GM18517 (cell line): ENCODE measurements at regions not wholly inside any gene's neighbourhood (a gene's known extent, or its start where the extent isn't known, plus 50 kb on each side); places are given as distances from the start of the nearest gene placed in this dataset.

Experiments used
- ATAC-seq: cut with Tn5 transposase; IDR thresholded peaks from one replicate; pipeline ENCODE4 v1.9.1; 2021; ENCODE audit warnings: mild to moderate bottlenecking, moderate library complexity; ENCODE audit not compliant: unreplicated experiment

DNA sequence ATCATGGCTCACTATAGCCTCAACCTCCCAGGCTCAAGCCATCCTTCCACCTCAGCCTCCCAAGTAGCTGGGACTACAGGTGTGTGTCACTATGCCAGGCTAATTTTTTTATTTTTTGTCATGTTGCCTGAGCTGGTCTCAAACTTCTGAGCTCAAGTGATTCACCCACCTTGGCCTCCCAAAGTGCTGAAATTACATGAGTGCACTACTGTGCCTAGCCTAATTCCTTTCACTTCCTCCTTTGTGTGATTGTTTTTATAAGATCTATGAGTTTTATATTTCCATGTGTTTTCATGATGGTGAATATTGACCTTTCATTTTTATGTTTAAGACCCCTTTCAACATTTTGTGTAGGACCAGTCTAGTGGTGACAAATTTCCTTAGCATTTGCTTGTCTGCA is 55.2 kb upstream of the IL12B start:
- no peak for ATAC-seq

DNA sequence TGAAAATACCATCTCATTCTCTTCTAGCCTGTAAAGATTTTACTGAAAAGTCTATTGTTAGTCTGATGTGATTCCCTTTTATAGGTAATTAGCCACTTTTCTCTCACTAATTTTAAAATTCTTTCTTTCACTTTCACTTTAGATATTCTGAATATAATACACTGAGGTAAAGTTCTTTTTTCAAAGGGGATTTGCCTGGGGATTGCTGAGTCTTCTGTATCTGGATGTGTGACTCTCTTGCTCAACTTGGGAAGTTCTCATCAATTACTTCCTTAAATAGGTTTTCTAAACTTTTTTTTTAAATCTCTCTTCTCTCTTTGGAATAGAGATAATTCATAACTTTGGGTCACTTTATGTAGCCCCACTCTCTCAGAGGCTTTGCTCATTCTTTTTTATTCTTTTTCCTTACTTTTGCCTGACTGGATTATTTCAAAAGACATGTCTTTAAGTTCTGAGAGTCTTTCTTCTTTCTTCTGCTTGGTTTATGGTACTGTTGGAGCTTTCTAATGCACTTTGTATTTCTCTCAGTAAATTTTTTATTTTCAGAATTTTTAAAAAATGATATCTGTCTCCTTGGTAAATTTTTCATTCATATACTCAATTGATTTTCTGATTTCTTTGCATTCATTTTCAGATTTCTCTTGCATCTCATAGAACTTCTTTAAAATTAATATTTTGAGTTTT is 55.9 kb upstream of the IL12B start:
- no peak for ATAC-seq

DNA sequence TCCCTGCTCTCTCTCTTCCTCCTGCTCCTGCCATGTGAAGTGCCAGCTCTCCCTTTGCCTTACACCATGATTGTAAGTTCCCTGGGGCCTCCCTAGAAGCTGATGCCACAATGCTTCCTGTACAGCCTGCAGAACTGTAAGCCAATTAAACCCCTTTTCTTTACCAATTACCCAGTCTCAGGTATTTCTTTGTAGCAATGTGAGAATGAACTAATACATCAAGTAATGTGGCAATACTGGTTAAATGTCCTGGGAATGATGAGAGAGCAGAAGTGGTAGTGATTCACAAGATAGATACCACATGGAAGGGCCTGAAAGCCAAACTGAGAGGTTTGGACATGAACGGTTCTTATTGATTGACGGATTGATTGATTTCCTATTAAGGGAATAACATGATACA is 62.6 kb upstream of the IL12B start:
- no peak for ATAC-seq

DNA sequence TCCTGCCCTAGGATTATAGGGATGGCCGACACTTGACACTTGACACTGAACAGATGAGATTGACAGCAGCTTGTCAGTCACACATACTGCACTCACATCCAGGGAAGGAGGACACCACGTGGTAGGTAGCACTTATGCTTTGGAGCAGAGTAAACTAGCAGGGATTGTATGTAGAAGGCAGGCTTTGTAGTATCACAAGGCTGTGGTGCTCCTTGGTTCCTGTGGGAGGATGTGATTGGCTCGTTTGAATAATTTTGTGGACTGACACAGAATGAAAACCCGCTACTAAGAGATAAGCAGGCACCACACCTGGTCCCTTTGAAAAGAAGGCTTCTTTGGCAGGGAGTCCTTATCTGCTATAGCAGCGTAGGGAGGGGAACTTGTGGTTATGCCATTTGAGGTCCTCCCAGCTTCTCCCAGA is 63.6 kb upstream of the IL12B start:
- no peak for ATAC-seq

DNA sequence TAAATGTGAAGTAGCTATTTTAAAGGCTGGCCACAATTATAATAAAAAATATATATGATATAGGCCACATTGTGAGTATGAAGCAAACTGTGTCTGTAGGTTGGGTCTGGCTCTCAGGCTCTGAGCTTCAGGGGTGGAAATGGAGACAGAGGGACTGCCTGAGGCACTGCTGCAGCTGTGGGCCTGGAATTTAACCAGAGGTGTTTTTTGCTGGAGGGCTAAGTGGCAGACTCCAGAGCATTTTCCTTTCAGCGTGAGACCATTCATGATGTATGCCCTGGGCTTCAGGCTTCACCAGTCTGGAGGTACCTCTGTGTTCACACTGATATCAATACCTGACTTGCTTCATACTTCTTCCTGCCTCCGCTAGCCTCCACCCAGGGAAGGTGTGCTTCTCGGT is 64.9 kb upstream of the IL12B start:
- no peak for ATAC-seq

DNA sequence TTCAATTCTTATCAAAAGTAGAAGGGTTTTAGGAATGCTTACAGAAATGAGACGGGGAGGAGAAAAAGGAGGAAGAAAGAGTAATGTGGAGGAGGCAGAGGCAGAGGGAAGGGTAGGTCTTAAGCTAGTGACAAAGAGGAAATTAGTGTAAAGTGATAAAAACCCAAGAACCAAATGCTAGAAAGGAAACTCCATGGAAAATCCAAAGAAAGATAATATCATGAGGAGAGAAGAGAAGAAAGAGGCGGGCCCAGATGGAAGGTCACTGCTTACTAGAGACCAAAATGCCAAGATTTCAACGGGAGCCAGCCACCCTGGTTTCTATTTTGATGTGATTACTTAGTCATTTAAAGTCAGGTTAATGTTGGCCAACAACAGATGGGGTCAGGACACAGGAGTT is 68.6 kb upstream of the IL12B start:
- no peak for ATAC-seq

DNA sequence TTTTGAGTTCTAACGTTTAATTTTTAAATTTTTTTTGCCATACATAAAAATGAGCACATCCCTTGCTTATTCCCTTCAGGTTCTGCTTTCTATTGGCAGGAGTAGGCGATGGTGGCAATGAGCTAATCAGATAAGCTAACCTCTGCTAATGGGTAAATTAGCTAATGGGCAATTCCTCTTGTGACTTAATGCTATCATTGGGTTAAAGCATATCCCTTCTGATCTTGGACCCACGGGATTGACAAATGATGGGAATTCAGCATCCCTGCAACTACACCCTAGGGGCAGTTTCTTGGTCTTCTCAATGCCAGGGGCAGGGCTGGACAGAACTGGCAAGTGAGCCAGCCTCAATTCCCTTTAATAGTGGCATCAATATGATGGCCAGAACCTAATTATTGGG is 70.2 kb upstream of the IL12B start:
- ATAC-seq, result no peak

DNA sequence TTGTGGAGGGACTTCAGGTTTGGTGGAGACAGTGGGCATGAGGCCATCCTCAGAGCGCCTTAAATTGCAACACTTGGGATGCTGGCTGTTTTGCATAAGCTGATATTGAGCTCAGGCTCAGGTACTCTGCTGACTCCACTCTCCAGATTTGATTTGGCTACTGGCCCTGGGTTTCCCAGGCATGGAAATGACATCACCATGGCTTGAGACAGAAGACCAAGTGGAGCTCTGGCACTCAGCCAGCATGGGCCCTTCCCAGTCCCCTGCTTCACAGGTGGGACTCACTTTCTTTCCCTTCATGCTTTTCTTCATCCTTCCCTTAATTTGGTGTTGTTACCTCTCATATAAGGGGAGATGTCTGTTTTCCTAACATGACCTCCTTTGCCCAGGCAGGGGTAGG is 72.0 kb upstream of the IL12B start:
- ATAC-seq, result no peak

DNA sequence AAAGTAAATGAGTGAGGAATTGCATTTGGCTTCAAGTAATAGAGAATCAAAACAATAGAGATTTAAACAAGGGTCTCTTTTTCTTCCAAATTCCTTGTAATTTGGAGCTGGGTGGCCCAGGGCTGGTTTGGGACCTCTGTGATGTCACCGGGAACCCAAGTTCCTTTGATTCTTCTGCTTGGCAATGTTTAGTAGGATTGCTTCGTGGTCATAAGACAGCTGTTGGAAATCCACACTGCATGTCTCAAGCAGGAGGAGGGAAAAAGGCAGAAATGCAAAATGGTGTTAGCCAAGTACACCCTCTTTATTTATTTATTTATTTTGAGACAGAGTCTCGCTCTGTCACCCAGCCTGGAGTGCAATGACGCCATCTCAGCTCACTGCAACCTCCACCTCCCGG is 72.6 kb upstream of the IL12B start:
- ATAC-seq, result no peak

DNA sequence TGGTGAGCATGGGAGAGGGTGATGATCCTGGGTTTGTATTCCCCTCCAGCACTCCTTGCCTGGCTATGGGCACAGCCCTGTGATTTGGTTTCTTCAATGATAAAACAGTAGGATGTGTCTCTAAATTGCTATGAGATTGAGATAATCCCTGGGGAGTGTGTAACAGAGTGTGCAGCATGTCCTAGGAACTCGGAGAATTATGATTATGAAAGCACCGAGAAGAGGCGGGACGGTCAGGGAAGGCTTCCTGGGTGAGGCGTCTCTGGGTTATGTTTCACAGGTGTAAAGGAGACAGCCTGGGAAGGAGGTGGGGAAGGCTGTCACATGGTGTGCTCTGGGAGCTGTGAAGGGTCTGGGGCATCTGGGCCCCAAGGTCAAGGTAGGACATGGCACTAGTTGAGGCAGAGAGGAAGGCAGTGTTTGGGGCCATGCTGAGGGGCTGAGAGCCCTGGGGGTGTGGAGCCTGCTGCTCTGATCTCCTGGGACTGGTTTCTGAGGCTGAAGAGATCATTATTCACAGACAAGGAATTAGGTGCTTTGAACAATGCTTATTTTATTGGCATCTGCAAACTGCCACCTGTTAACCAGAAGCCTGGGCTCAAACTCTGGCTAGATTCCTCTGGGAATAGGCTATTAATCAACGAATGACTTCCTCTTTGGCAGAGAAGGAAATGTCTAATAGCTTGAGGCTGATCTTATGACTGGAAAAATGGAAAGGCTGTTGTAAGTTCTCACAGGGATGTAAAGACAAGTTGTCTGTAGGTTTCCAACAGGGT is 73.8 kb upstream of the IL12B start:
- no peak for ATAC-seq

DNA sequence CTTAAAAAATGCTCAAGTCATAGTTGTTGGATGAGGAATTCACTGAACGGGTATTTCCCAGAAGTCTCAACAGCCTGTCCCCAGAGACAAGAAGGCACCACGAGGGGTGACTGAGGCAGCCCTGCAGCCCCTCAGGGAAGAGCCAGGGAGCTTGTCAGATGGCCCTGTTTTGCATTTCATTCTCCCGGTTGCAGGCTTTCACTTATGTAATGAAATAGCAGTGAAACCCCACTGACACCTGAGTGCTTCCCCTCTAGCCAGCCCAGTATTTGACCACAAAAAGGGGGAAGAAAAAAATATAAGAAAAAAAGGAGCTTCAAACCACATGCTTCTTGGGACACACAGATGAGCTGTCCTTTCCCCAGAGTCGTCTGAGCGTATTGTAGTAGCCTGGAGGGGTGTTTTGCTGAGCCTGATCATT is 75.3 kb upstream of the IL12B start:
- ATAC-seq, result no peak

DNA sequence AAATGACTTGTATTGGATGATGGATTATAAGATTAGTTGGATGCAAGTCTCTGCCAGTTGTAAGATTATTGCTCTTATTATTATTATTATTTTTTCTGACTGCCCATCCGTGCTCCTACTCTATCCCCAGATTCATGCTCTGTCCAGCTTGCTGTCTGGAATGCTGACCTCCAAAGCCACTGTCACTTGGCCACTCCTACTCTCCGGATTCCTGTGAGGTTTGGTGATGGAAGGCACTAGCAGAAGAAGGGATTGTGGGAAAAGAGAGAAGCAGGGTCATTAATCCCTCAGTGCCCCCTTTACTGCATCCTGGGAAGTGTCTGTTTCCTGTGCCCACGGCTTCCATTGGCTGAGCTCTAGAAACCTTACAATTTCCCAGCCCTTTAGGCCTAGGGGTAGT is 76.3 kb upstream of the IL12B start:
- no peak for ATAC-seq

DNA sequence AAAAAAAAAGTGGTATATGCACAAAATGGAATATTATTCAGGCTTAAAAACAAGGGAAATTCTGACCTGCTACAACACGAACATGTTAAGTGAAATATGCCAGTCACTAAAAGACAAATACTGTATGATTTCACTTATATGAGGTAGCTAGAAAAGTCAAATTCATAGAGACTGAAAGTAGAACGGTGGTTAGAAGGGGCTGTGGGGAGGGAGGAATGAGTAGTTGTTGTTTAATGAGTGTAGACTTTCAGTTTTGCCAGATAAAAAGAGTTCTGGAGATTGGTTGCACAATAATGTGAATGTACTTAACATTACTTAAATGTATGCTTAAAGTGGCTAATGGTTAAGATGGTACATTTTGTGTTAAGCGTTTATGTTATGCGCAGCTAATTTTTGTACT is 79.5 kb upstream of the IL12B start:
- peak; percentile 66 for ATAC-seq

DNA sequence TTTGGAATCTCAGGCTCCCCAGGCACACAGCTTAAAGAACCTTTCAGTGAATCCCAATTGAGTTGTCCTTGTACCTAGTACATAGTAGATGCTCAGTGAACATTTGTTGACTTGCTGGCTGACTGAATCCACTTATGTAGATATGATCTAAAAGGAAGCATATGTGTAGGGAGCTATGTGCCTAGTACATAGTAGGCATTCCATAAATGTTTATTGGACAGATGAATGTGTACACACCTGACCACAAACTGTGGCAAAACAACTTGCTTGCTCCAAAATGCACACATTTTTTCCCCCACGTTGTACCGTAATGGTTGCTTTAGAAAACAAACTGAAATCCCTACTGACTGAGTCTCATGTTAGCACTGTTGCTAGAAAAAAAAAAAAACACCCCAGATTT is 80.2 kb upstream of the IL12B start:
- no peak for ATAC-seq

DNA sequence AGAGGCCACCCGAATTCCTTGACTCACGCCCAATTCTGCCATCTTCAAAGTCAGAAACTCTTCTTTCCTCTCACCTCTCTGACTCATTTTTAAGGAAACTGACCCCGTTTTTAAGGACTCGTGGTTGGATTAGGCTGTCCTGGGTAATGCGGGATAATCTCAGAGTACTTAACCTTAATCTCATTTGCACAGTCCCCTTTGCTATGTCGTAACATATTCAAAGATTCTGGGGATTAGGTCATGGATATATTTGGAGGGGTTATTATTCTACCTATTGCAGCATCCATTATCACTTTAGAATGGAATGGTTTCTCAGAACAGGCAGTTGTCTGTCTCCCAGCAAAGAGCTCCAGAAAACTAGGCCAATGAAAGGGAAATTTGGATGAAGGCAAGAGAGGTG is 80.8 kb upstream of the IL12B start:
- no peak for ATAC-seq

DNA sequence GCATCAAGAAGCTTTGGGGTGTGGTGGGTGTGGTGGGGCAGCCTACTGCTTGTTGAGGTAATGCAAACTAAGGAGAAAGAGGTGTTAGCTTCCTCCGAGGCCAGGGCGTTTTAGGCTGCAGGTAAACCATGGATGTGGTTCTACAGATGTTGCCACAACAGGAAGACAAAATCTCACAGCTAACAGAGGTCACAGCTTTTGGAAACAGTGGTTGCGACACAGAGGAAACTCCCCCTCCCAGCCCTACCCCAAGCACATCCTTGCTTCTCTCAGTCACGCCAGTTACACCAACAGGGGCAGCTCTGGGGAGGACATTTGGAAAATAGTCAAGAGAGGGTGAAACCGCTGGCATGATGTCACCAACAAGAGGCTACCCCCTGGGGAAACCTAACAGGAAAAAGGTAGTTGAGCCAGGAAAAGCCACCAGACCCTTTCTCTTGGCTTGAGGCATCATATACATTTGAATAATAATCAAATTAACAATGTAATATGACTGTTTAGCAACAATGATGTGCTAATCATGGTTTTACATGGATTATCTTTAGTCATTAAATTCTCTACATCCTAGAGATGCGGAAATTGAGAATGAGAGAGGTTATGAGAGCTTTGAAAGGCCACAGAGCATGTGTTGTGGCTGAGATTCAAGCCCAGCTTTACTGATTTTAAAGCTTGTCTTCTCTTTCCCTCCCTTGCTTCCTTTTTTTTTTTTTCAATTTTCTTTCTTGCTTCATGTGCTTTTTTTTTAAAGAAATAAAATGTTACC is 82.2 kb upstream of the IL12B start:
- ATAC-seq, result peak; percentile 49

DNA sequence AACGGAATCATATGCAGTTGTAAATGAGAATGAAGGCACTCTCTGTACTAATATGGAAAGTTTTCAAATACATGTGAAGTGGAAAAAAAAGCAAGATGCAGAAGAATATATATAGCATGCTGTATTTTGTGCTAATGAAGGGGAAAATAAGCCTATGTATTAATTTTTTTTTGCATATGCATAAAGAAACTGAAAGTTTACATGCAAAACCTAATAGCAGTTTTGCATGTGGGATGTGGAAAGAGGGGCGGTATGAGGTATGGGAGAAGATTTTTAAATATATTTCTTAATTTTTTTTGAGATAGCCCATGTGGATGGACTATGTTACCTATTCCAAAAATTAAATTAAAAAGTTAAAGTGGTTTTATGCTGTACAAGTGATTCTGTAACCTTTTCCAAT is 83.7 kb upstream of the IL12B start:
- peak; percentile 43 for ATAC-seq

DNA sequence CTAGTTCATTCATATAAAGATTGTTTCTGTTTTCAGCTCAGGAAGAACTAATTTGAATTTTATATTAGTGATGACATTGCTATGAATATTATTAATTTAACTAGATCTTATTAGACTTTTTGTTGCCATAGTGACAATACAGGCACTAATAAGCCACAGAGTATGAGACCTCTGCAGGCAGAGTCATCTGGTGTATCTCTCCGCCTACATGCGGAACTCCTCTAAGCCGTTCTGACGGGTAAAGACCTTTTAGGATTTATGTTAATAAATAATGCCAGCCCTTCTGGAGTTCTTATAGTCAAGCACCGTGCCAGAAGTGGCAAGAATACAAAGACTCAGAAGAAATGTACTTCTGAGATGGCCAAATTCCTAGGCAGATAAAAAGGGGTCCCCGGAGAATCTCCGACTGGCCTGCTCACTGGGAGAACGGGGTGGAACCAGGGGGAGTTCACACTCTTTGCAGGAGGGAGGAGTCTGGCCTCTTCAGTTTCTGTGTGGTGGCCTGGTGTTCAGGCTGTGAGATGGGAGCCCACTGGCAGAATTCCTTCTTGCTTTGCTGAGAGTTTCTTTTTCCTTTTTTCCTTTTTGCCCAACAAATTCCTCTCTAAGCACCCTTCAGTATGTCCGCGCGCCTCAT is 85.1 kb upstream of the IL12B start:
- no peak for ATAC-seq

DNA sequence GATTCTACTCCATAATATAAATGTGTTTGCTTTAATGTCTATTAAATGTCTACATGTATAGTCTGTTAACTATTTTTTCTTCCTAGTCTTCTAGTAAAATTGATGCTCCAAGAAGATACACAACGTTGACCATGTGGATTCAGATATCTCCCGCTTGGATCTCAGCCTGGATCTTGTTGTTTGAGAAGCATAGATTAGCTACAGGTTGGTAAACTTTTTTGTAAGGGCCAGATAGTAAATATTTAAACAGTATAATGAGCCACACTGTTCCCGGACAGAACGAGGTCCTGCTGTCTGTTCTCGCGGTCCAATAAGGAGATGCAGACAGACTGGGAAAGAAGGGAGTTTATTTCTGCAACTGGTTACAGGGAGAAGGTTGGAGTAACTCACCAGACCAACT is 86.2 kb upstream of the IL12B start:
- no peak for ATAC-seq

DNA sequence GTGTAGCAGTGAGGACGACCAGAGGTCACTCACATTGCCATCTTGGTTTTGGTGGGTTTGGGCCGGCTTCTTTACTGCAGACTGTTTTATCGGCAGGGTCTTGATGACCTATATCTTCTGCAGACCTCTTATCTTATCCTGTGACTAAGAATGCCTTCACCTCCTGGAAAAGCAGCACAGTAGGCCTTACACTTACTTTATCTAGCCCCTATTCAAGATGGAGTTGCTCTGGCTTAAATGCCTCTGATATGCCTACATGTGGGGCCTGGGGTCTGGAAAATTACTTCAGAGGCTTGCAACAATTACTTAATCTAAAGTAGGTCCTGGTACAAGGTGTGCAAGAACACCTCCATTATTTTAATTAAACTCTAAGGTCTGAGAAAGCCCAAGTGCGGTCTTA is 86.9 kb upstream of the IL12B start:
- ATAC-seq, result no peak

DNA sequence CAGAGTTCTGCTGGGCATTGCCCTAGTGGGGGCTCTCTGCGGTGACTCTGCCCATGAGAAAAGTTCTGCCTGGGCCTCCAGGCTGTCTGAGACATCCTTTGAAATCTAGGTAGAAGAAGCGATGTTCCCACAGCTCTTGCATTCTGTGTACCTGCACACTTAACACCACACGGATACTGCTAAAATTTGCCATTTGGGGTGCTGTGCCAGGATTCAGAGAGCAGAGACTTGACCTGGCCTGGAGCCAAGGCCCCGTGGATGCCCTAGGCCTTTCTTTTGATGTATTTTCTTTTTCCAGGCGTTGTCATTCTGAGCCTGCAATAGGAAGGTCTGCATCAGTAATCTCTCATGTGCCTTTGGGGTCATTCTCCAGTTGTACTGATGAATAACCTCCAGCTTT is 89.3 kb upstream of the IL12B start:
- no peak for ATAC-seq

DNA sequence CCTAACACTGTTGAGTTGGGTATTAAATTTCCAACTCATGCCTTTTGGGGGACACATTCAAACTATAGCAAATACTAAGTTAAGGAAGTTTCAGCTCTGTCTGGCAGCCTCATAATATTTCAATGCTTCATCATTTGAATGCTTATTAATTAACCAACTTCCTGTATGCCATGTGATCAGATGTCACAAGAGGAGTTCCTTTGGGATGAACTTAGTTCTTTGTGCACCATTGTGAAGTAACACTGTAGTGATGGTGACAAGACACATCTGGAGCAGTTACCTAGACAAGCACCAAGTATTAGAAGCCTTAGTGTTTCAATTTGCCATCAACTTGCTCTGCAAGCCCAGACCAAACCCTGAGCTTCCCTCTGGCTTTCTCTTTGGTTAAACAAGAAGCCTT is 90.7 kb upstream of the IL12B start:
- ATAC-seq, result no peak
